Mesodermal cell (in vitro differentiated cells): ENCODE measurements at regions not wholly inside any gene's neighbourhood (a gene's known extent, or its start where the extent isn't known, plus 50 kb on each side); places are given as distances from the start of the nearest gene placed in this dataset.

Experiments used
- H3K27ac ChIP-seq: 2 replicates; pipeline ENCODE4 v1.7.0; 2013; ENCODE audit warnings: mild to moderate bottlenecking, low read depth, low read length, moderate library complexity; ENCODE audit not compliant: severe bottlenecking
- H3K36me3 ChIP-seq: 2 replicates; pipeline ENCODE4 v1.7.1; 2013; ENCODE audit warnings: mild to moderate bottlenecking, low read length, moderate library complexity; ENCODE audit not compliant: control insufficient read depth, insufficient read depth
- H3K4me1 ChIP-seq: one replicate; pipeline ENCODE4 v1.7.1; 2013; ENCODE audit warnings: mild to moderate bottlenecking, low read length; ENCODE audit not compliant: insufficient read depth, control insufficient read depth, poor library complexity, severe bottlenecking
- H3K4me3 ChIP-seq: 2 replicates; pipeline ENCODE4 v1.7.0; 2013; ENCODE audit warnings: low read length, control low read depth, mild to moderate bottlenecking; ENCODE audit not compliant: insufficient read depth, poor library complexity, severe bottlenecking; ENCODE audit errors: extremely low read depth
- H3K9me3 ChIP-seq: 2 replicates; pipeline ENCODE4 v1.7.1; 2013; ENCODE audit warnings: mild to moderate bottlenecking, low read length, moderate library complexity; ENCODE audit not compliant: control insufficient read depth
- WGBS, 2 experiments: methylation state at CpG; one replicate each; pipeline ENCODE4 v1.1.5; 2013; ENCODE audit warnings: missing lambda C conversion rate in 2 of 2; ENCODE audit not compliant: insufficient coverage in 2 of 2; 5-methylcytosine and 5-hydroxymethylcytosine counted together

GRCh38 chr6:74753883-74754600, 451.8 kb downstream of the COL12A1 start:
- Histone ChIP-seq H3K4me1 (no peaks in the 10 kb centered on the region), H3K36me3 (no peaks in the 10 kb centered on the region), H3K27ac (no peak overlapping the region), H3K4me3 (no peak overlapping the region), H3K9me3 (no peaks in the 10 kb centered on the region)
- WGBS, 2 experiments, result no CpG with 5 or more reads among the region's 2 CpGs

- no peak overlapping the region for H3K27ac ChIP-seq
- no peaks in the 10 kb centered on the region for H3K36me3 ChIP-seq
- H3K4me3 ChIP-seq, result no peak overlapping the region
- no peaks in the 10 kb centered on the region for H3K9me3 ChIP-seq
- no CpG with 5 or more reads among the region's 3 CpGs for whole genome bisulfite sequencing, 2 experiments
- H3K4me1 ChIP-seq, result no peaks in the 10 kb centered on the region
Observed at GRCh38 chr6:74752303-74752702, 453.6 kb downstream of the COL12A1 start.

- Histone ChIP-seq H3K4me3 (no peak overlapping the region), H3K36me3 (no peaks in the 10 kb centered on the region), H3K27ac (no peak overlapping the region), H3K9me3 (no peaks in the 10 kb centered on the region), H3K4me1 (no peaks in the 10 kb centered on the region)
Observed at GRCh38 chr6:74750826-74751225, 455.0 kb downstream of the COL12A1 start.

GRCh38 chr6:74749211-74750147, 456.4 kb downstream of the COL12A1 start:
- H3K4me1 ChIP-seq, result no peaks in the 10 kb centered on the region
- no peak overlapping the region for H3K4me3 ChIP-seq
- WGBS, 2 experiments, result 80 to 81% methylated on average over 7 to 8 of the region's 10 CpGs
- H3K9me3 ChIP-seq, result no peaks in the 10 kb centered on the region
- H3K36me3 ChIP-seq, result no peaks in the 10 kb centered on the region
- no peak overlapping the region for H3K27ac ChIP-seq

- H3K9me3 ChIP-seq, result no peaks in the 10 kb centered on the region
- WGBS, 2 experiments, result no CpG with 5 or more reads among the region's 1 CpG
- no peaks in the 10 kb centered on the region for H3K4me1 ChIP-seq
- no peak overlapping the region for H3K4me3 ChIP-seq
- H3K36me3 ChIP-seq, result no peaks in the 10 kb centered on the region
- H3K27ac ChIP-seq, result no peak overlapping the region
Observed at GRCh38 chr6:74745670-74746069, 460.2 kb downstream of the COL12A1 start.

GRCh38 chr6:74742793-74743508, 462.9 kb downstream of the COL12A1 start:
- Histone ChIP-seq H3K36me3 (no peaks in the 10 kb centered on the region), H3K4me1 (no peaks in the 10 kb centered on the region), H3K9me3 (no peaks in the 10 kb centered on the region), H3K4me3 (no peak overlapping the region), H3K27ac (no peak overlapping the region)
- 96 to 100% methylated on average over 2 to 3 of the region's 3 CpGs for WGBS, 2 experiments

GRCh38 chr6:74741646-74742045, 464.2 kb downstream of the COL12A1 start:
- no CpG with 5 or more reads among the region's 1 CpG for WGBS, 2 experiments
- no peaks in the 10 kb centered on the region for H3K4me1 ChIP-seq
- no peaks in the 10 kb centered on the region for H3K36me3 ChIP-seq
- no peak overlapping the region for H3K4me3 ChIP-seq
- H3K27ac ChIP-seq, result no peak overlapping the region
- H3K9me3 ChIP-seq, result no peaks in the 10 kb centered on the region

GRCh38 chr6:74735304-74735703, 470.5 kb downstream of the COL12A1 start:
- Histone ChIP-seq H3K4me3 (no peak overlapping the region), H3K4me1 (peaks cover 20% of the 10 kb centered on the region), H3K27ac (no peak overlapping the region), H3K9me3 (no peaks in the 10 kb centered on the region), H3K36me3 (no peaks in the 10 kb centered on the region)
- 71% methylated on average over 1 of the region's 2 CpGs; no CpG with 5 or more reads in 1 of the 2 experiments for WGBS, 2 experiments

- Histone ChIP-seq H3K4me1 (peaks cover 20% of the 10 kb centered on the region), H3K27ac (no peak overlapping the region), H3K4me3 (no peak overlapping the region), H3K9me3 (no peaks in the 10 kb centered on the region), H3K36me3 (no peaks in the 10 kb centered on the region)
- 100% methylated on average over 1 of the region's 3 CpGs for WGBS, 2 experiments
Observed at GRCh38 chr6:74734901-74735300, 471.0 kb downstream of the COL12A1 start.

GRCh38 chr6:74733830-74734620, 471.8 kb downstream of the COL12A1 start:
- Histone ChIP-seq H3K4me1 (peaks cover 20% of the 10 kb centered on the region), H3K27ac (no peak overlapping the region), H3K9me3 (no peaks in the 10 kb centered on the region), H3K36me3 (no peaks in the 10 kb centered on the region), H3K4me3 (no peak overlapping the region)
- 0% methylated on average over 1 of the region's 2 CpGs for WGBS, 2 experiments
